ENCODE measurements at regions not wholly inside any gene's neighbourhood (a gene's known extent, or its start where the extent isn't known, plus 50 kb on each side); places are given as distances from the start of the nearest gene placed in this dataset.

DNA sequence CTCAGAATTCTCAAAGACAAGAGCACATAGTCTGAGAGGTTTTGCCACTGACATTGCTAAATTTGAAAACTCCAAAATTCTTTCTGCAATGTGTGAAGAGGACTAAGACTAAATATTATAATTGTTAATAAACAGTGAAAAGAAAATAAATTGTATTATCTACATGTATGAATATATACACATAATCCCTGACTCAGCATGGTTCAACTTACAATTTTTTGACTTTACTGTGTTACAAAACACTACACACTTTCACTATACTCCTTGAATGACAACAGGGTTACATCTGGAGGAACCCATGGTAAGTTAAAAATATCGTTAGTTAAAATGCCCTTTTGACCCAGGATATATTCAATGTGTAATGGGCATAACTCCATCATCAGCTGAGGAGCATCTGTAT, 2017.2 kb upstream of the TENM3 start:
- no peak for DNase-seq (ENCODE audit: extremely low read depth, low read depth)
- no peak for TF ChIP-seq CTCF (IDR thresholded peaks at IDR 0.05; ENCODE audit: low read depth, low read length)

- DNase-seq (ENCODE audit: extremely low read depth, low read depth) = no peak
- no peak for TF ChIP-seq CTCF (IDR thresholded peaks at IDR 0.05; ENCODE audit: low read depth, low read length)
Measured at GRCh38 chr4:180234730-180235129, 2008.5 kb upstream of the TENM3 start.

DNA sequence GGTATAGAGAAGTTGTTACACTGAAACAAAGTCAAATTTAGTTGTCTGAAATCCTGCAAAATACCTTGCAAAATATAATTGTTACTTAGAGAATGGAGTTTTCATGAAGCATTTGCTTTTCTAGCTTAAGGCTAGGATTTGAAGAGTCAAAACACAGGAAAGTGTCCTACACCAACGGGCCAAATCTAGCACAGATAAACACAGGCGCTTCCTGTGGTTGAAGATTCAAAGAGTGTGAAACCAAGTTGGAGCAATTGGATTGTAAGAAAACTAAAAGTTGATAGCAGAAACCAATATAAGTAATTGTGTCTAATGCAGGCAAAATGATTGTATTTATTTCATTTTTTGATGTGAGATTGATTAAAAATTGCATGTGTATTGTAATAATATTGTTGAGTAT, 2002.5 kb upstream of the TENM3 start:
- DNase-seq (ENCODE audit: extremely low read depth, low read depth) = no peak
- TF ChIP-seq CTCF (IDR thresholded peaks at IDR 0.05; ENCODE audit: low read depth, low read length) = no peak

DNA sequence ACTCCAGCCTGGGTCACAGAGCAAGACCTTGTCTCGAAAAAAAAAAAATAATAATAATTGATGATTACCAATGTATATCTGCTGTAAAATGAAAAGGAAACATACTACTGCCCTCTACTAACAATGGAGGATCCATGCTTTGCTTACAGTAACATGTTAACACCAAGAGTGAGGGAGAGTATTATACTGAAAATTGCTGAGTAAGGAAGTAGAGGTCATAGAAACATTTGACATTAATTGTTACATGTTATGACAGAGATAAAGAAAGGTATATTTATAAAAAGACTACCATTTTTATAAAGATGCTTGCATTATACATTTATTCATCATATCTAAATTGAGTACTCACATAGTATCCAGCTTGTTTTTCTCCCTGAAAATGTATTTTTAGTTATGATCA, 1989.8 kb upstream of the TENM3 start:
- DNase-seq (ENCODE audit: extremely low read depth, low read depth) = no peak
- TF ChIP-seq CTCF (IDR thresholded peaks at IDR 0.05; ENCODE audit: low read depth, low read length) = no peak

- no peak for TF ChIP-seq CTCF (IDR thresholded peaks at IDR 0.05; ENCODE audit: low read depth, low read length)
- DNase-seq (ENCODE audit: extremely low read depth, low read depth) = no peak
Measured at GRCh38 chr4:180261346-180261745, 1981.9 kb upstream of the TENM3 start.

DNA sequence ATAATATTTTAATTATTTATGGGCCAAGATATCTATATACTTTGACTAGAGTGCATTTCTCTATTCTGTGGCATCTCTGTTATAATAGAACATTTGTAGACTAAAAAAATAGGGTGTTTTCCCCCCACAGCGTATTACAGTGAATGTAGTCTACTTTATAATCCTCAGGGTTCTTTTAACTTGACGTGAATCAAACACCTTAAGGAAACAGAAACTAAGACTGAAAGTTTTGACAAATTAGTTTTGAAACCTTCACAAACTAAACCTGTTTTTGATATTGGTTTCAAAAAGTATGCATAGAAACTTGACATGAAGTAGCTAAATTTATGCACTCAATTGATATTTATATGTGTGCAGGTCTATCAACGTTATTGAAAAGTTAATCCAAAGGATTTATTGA, 1963.1 kb upstream of the TENM3 start:
- TF ChIP-seq CTCF (IDR thresholded peaks at IDR 0.05; ENCODE audit: low read depth, low read length) = no peak
- no peak for DNase-seq (ENCODE audit: extremely low read depth, low read depth)

DNA sequence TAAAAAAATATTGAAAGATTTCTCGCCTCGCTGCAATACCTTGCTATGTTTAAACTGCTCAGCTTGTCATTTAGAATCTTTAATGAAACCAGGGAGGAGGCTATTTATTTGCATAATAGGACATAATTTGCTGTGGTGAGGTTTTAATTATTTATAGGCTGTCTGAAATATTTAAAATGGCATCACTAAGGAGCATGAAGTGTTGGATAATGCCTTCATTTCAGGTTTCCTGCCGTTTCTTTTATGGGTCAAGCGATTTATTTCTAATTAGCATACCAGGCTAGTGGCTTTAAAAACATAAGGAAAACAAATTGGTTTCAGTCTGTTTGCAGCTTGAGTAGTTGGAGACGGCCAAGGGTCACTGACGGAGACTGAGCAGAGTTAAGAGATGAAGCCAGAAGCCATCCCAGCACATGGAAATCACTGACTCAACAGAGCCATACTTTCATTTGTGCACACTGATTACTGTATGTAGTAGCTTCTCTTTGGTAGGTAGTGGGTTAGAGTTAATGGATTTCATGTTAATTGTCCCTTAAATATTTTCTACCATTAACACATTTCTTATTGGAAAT, 1962.4 kb upstream of the TENM3 start:
- no peak for DNase-seq (ENCODE audit: extremely low read depth, low read depth)
- no peak for TF ChIP-seq CTCF (IDR thresholded peaks at IDR 0.05; ENCODE audit: low read depth, low read length)
